ENCODE measurements at regions not wholly inside any gene's neighbourhood (a gene's known extent, or its start where the extent isn't known, plus 50 kb on each side); places are given as distances from the start of the nearest gene placed in this dataset.

- TF ChIP-seq, protein P1, sequence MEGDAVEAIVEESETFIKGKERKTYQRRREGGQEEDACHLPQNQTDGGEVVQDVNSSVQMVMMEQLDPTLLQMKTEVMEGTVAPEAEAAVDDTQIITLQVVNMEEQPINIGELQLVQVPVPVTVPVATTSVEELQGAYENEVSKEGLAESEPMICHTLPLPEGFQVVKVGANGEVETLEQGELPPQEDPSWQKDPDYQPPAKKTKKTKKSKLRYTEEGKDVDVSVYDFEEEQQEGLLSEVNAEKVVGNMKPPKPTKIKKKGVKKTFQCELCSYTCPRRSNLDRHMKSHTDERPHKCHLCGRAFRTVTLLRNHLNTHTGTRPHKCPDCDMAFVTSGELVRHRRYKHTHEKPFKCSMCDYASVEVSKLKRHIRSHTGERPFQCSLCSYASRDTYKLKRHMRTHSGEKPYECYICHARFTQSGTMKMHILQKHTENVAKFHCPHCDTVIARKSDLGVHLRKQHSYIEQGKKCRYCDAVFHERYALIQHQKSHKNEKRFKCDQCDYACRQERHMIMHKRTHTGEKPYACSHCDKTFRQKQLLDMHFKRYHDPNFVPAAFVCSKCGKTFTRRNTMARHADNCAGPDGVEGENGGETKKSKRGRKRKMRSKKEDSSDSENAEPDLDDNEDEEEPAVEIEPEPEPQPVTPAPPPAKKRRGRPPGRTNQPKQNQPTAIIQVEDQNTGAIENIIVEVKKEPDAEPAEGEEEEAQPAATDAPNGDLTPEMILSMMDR (IDR thresholded peaks at IDR 0.05; ENCODE audit: borderline replicate concordance, extremely low read depth, low read length, poor library complexity, severe bottlenecking), result no peak
- TF ChIP-seq EZH2 (IDR thresholded peaks at IDR 0.05; ENCODE audit: borderline replicate concordance, low read depth, low read length, severe bottlenecking), result no peak
Observed at GRCh38 chr5:155728857-155729683, 597.9 kb upstream of the SGCD start.

All from DND-41 (cell line).